ENCODE measurements at regions not wholly inside any gene's neighbourhood (a gene's known extent, or its start where the extent isn't known, plus 50 kb on each side); places are given as distances from the start of the nearest gene placed in this dataset.
"Not testable (repeated sequence)": the region's sequence is repeated elsewhere in the genome, so short reads cannot be mapped to it uniquely, and the experiment has no call there.

DNA sequence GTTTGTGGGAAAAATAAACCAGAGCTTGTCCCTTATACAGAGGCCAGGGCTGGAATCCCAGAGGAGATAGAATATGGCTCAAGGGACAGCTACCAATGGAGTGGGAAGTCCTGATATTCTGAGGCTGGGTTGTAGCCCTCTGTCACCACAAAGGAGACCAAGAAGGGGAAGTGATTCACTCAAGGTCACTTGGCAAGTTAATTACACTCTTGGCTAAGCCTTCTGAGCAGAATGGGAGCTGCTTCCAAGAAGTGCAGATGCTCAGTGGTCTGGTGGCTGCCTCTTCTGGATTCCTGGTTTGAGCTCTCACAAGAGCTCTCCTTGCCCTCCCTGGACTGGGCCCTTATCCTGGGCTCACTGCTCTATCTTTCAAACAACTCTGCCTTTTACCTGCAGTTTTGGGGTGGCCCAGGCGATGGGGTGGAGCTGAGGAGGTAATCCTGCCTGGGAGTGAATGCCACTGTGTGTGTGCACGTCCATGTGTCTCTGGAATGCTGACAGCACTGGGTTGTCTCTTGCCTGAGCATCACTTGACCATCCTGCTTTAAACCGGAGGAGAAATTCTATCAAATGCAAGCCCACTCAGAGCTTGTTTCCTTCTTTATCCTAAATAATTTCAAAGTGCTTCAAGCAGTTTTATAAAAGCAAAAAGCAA is 168.2 kb downstream of the KCNS3 start:
- DNase-seq: no peak

DNA sequence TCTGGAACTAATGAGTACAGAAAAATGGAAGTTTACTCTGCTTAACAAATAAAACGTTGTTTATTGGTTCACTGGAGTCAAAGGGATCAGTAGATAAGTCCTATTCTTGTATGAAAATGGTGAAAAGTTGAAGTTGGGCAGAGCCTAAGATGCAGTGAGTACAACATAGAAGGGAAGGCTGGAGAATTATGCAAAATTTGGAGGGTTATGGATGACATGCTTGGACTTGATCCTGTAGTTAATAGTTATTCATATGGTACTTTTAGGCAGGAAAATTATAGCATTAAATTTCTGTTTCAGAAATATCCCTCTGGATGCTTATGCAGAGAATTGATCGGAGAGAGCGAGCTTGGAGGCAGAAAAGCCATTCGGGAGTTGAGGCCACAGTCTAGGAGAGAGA is 167.6 kb downstream of the KCNS3 start:
- DNase-seq: no peak

DNA sequence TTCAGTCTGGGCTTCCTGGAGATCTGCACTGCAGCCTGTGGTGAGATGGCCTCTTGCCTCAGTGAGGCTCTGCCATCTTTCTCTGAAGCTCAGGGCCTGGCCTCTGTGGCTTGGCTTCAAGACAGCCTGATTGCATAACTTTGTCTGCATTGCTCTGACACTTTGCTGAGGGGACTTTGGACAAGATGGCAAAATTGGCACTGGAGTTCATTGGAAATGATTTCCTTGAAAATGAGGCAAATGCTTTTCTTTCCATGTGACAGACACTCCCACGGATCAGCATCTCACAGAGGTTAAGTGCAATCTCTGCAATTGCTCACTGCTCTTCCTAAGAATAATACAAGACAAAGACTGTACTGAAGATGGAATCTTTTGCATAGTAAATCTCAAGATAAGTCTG is 166.8 kb downstream of the KCNS3 start:
- DNase-seq: no peak

DNA sequence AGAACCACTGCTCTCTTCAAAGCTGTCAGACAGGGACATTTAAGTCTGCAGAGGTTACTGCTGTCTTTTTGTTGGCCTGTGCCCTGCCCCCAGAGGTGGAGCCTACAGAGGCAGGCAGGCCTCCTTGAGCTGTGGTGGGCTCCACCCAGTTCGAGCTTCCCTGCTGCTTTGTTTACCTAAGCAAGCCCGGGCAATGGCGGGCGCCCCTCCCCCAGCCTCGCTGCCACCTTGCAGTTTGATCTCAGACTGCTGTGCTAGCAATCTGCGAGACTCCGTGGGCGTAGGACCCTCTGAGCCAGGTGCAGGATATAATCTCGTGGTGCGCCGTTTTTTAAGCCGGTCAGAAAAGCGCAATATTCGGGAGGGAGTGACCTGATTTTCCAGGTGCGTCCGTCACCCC is 138.9 kb downstream of the KCNS3 start:
- DNase-seq: not testable (repeated sequence)

DNA sequence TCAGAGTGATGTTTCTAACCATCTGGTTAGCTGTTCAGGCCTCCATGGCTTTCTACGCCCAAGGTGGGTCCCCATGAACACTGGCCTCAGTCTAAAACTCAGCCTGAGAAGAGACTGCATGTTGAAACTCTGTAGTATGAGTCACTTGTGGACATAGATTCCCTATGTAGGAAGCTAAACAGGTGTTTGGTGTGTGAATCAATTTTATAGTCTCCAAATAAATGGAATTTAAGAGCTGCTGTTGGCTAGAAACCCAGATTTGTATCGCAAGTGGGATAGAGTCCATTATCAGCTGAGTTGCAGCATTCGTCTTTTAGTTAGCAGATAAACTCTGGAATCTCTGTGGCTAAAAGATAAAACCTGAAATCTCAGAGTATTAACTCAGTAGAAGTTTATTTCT is 131.4 kb downstream of the KCNS3 start:
- no peak for DNase-seq

DNA sequence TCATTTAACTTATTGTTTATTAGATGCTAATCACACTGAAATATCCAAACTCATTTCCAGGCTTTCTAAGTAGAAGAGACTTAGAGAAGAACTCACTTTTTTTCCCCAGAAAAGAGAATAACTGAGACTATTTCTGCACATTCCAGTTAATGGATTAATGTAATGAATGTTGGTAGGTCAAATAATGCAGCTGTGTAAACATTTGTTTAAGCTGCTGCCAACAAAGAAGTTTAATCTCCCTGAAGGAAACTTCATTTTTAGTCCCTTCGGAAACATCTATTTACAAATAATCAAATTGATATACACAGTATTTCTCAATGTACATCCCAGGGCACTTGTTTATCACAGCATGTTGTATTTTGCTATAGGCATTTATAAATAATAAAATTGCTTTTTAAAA is 126.9 kb downstream of the KCNS3 start:
- DNase-seq: no peak

DNA sequence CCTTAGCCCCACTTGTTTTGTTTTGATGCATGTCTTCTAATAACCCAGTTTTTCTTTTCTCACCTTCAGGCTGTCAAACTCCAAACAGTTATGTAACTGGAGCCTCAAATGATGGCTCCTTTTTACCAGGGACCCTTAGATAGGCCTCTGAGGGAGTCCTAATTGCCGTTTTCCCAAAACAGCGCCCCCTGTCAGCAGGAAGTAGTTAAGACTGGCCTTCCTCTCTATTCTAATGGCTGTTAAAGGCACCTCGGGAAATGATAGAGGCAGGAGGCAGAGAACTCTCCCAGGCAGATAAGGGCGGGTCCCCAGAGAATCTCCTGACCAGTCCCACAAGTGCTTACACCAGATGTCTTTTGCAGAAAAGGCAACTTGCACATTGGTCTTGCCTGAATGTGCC is 123.2 kb downstream of the KCNS3 start:
- no peak for DNase-seq

DNA sequence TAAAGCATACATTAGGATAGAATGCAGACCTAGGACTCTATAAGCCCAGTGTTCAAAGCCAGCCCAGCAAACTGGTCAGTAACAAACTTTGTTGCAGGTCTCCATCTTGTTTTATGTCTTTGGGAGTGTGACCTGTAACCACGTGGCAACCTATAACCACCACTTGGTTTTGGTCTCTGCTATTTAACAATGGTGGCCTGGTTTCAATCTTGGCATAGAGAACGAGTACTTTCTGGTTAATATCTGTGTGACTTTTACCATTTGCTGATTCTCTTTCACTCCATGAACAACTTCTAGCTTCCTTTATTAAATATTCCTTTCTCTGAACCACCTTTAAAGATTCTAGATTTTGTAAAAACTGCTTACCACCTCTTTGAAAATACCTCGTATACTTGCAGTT is 118.5 kb downstream of the KCNS3 start:
- DNase-seq: no peak

DNA sequence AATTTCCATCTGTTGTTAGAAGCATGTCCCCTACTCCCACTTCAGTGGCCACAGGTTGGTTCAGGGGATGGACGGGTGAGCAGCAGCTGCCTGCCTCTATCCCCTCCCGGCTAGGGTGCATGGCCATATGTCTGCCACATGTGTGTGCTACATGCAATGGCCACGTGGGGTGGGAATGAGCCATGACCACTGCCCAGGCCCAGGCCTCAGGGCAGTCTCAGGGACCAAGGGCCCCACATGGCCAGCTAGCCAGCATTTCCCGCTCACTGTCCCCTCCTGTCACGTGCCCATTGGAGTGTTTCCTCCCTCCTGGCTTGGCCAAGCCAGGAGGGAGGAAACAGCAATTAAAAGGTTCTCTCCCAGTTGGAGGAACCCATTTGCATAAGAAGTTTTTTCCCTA is 117.1 kb downstream of the KCNS3 start:
- DNase-seq: no peak
